ENCODE measurements at regions not wholly inside any gene's neighbourhood (a gene's known extent, or its start where the extent isn't known, plus 50 kb on each side); places are given as distances from the start of the nearest gene placed in this dataset.

- no peak for DNase-seq (ENCODE audit: low read depth)
- no peak for TF ChIP-seq CTCF (IDR thresholded peaks at IDR 0.05; ENCODE audit: insufficient read depth, low read depth, low read length, missing control alignments)
- no peak overlapping the region for H3K4me3 ChIP-seq (ENCODE audit: low read length)
Observed at GRCh38 chr5:133780619-133781280, 168.4 kb upstream of the FSTL4 start.

GRCh38 chr5:133779828-133780475 lies 167.6 kb upstream of the FSTL4 start:
- no peak overlapping the region for H3K4me3 ChIP-seq (ENCODE audit: low read length)
- TF ChIP-seq CTCF (IDR thresholded peaks at IDR 0.05; ENCODE audit: insufficient read depth, low read depth, low read length, missing control alignments): no peak
- no peak for DNase-seq (ENCODE audit: low read depth)

GRCh38 chr5:133778636-133779035 lies 166.3 kb upstream of the FSTL4 start:
- no peak overlapping the region for H3K4me3 ChIP-seq (ENCODE audit: low read length)
- no peak for TF ChIP-seq CTCF (IDR thresholded peaks at IDR 0.05; ENCODE audit: insufficient read depth, low read depth, low read length, missing control alignments)
- no peak for DNase-seq (ENCODE audit: low read depth)

- H3K4me3 ChIP-seq (ENCODE audit: low read length): no peak overlapping the region
- no peak for TF ChIP-seq CTCF (IDR thresholded peaks at IDR 0.05; ENCODE audit: insufficient read depth, low read depth, low read length, missing control alignments)
- DNase-seq (ENCODE audit: low read depth): no peak
Observed at GRCh38 chr5:133777951-133778350, 165.6 kb upstream of the FSTL4 start.

- peak; percentile 20 for DNase-seq (ENCODE audit: low read depth)
- TF ChIP-seq CTCF (IDR thresholded peaks at IDR 0.05; ENCODE audit: insufficient read depth, low read depth, low read length, missing control alignments): no peak
- H3K4me3 ChIP-seq (ENCODE audit: low read length): no peak overlapping the region
Observed at GRCh38 chr5:133775584-133776304, 163.4 kb upstream of the FSTL4 start.

- no peak overlapping the region for H3K4me3 ChIP-seq (ENCODE audit: low read length)
- DNase-seq (ENCODE audit: low read depth): no peak
- peak; percentile 10 for TF ChIP-seq CTCF (IDR thresholded peaks at IDR 0.05; ENCODE audit: insufficient read depth, low read depth, low read length, missing control alignments)
Observed at GRCh38 chr5:133773247-133774202, 161.2 kb upstream of the FSTL4 start.
